ENCODE measurements at regions not wholly inside any gene's neighbourhood (a gene's known extent, or its start where the extent isn't known, plus 50 kb on each side); places are given as distances from the start of the nearest gene placed in this dataset.

DNA sequence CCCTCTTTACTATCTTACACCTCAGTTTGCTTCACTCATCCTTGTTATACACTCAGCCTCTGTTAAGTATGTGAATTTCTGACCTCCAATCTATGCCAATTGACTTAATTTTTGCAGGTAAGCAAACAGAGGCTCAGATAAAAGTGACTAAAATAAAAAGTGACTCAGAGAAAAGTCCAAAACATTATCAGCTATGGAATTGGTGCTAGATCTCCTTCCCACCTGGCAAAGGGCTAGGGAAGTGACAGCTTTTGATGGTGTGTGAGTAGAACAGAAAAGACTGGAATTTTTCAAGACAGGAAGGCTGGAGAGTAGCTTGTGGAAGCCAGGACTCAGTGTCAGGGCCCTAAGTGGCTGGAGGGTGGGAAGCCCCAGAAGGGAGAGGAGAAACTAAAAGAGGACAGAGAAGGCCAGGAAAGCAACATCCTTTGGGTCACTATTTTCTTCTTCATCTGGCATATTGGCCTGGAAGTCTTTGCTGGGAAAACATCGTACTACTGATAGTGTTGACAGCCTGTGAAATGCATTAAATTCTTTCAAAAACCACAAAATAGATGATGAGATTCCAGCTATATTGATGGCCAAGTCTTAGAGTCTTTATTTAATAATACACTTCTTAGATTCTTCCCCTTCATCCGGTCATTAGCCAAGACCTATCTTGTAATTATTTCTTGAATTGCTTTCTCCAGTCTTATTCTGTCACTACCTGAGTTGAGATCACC is 392.8 kb downstream of the RAPGEF2 start:
- intact Hi-C loops (cut with micrococcal nuclease): no loop called here
- DNase-seq: no peak
- no peak for ATAC-seq

DNA sequence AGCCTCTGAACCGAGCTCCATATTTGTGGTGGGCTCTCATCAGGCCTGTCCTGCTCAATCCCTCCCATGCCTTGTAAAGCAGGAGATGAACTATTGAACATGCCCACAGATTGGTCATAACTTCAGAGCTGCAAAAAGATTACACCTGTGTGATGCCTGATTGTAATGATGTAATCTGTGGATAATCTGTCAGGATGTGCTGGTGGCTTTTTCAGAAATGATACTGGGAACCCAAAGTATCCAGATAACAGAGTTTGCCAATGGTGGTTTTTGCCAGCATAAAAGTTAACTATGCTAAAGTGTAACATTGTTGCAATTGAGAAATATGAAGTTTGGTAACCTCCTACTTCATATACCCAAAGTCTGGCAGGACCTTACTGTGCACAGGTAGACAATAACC is 393.4 kb downstream of the RAPGEF2 start:
- ATAC-seq: no peak
- DNase-seq: no peak
- intact Hi-C loops (cut with micrococcal nuclease): no loop called here

- DNase-seq: no peak
- no peak for ATAC-seq
- intact Hi-C loops (cut with micrococcal nuclease): no loop called here
Measured at GRCh38 chr4:159497936-159498335, 395.1 kb downstream of the RAPGEF2 start.

DNA sequence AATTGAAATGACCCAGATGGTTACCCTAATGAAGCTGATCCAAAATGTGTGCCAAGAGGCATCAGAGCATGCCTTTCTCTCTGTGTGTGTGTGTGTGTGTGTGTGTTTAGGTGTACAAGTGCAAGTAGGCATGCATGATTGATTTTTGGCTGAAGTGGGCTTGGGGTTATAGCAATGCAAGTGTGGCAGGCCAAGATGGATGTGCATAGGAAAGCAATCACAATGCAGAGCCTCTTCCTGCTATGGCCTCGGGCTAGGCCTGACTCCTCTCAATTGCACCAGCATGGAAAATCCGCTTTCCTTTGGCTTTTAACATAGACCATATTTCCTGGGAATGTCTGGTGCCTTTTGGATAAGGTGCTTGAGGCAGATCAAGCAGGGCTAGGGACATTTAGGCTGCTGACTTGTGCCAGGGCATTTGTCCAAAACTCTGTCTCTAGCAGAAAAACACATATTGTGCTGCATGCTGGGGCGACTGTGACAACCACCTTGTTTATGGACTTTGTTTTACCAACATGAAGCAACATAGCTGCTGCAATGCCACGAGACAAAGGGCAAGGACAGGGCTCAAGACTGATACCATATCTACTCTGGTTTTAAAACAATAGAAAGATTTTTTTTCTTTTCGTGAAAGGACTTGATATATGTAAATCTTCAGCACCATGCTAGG is 395.7 kb downstream of the RAPGEF2 start:
- intact Hi-C loops (cut with micrococcal nuclease): no loop called here
- ATAC-seq (no peak), DNase-seq (no peak)

DNA sequence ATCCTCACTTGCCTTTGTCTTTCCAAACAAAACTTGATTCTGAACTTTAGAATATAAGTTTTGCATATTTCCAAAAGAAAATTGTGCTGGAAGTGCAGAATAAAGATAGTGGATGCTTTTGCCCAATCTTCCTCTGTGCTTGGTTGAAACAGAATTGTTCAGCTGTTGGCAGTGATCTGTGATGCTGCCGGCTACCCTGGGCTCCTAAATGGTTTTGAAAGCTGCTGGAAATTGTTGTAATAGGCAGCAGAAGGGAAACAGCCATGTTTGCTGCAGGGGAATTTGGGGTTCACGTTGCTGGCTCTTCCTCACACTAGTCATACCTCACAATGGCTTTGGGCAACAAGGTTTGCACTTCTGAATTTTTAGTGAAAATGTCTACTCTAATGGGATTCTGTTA is 398.0 kb downstream of the RAPGEF2 start:
- no peak for ATAC-seq
- no peak for DNase-seq
- intact Hi-C loops (cut with micrococcal nuclease): no loop called here

GRCh38 chr4:159503236-159504008 is 400.5 kb downstream of the RAPGEF2 start:
- intact Hi-C loops (cut with micrococcal nuclease): no loop called here
- ATAC-seq (no peak), DNase-seq (no peak)

GRCh38 chr4:159504684-159505083 is 401.8 kb downstream of the RAPGEF2 start:
- intact Hi-C loops (cut with micrococcal nuclease): no loop called here
- ATAC-seq: no peak
- no peak for DNase-seq

GRCh38 chr4:159505266-159505975 is 402.5 kb downstream of the RAPGEF2 start:
- ATAC-seq: no peak
- intact Hi-C loops (cut with micrococcal nuclease): no loop called here
- DNase-seq: no peak

GRCh38 chr4:159506801-159507517 is 404.1 kb downstream of the RAPGEF2 start:
- ATAC-seq (no peak), DNase-seq (no peak)
- intact Hi-C loops (cut with micrococcal nuclease): no loop called here

- ATAC-seq: no peak
- intact Hi-C loops (cut with micrococcal nuclease): no loop called here
Measured at GRCh38 chr4:159508917-159509500, 406.1 kb downstream of the RAPGEF2 start.

GRCh38 chr4:159512348-159512747 is 409.5 kb downstream of the RAPGEF2 start:
- intact Hi-C loops (cut with micrococcal nuclease): no loop called here

More at GRCh38 chr4:159508917-159509500, 406.1 kb downstream of the RAPGEF2 start:
- DNase-seq: no peak

DNA sequence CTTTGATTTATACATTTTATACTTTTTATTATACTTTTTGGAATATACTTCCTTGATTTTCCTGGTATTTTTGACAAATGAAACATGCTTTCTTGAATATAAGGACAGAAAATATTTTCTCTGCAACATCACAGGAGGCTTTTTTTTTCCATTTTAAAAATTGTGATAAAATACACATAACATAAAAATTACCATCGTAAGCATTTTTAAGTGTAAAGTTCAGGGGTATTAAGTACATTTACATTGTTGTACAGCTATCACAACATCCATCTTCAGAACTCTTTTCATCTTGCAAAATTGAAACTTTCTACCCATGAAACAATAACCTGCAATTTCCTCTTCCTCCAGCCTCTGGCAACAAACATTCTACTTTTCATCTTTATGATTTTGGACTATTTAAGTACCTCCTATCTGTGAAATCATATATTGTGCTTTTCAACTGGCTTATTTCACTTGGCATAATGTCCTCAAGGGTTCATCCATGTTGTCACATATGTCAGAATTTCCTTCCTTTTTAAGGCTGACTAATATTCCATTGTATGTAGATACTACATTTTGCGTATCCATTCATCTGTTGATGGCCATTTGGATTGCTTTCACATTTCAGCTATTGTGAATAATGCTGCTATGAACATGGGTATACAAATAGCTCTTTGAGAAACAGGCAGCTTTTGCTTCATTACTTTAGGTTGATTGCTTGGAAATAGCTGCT is 412.6 kb downstream of the RAPGEF2 start:
- no peak for DNase-seq
- no peak for ATAC-seq
- intact Hi-C loops (cut with micrococcal nuclease): no loop called here

More at GRCh38 chr4:159512348-159512747, 409.5 kb downstream of the RAPGEF2 start:
- DNase-seq (no peak), ATAC-seq (no peak)

DNA sequence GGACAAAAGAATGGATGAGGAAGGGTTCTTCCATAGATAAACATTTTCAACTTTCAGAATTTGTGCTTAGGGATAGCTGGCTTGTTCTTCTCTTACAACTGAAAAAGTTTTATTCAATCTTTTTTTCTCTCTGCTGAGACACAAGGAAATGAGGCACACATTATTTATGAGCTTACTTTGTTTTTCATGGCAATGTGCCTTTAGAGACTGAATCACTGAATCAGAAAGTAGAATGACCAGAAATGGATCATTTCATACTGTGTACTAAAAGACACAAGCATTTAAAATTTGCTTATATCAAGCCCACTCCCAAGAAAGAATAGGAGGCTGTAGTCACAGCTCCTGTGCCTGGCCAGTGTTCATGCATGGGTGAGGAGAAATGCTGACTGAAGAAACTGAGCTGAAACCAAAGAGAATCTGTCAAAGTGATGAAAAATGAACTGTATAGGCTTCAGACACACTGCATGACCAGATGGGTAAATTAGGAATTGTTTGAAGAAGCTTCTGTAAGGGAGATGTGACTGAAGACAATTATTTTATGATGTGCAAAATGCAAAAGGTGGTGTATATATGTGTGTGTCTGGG is 413.8 kb downstream of the RAPGEF2 start:
- ATAC-seq: no peak
- intact Hi-C loops (cut with micrococcal nuclease): no loop called here
- DNase-seq: no peak

DNA sequence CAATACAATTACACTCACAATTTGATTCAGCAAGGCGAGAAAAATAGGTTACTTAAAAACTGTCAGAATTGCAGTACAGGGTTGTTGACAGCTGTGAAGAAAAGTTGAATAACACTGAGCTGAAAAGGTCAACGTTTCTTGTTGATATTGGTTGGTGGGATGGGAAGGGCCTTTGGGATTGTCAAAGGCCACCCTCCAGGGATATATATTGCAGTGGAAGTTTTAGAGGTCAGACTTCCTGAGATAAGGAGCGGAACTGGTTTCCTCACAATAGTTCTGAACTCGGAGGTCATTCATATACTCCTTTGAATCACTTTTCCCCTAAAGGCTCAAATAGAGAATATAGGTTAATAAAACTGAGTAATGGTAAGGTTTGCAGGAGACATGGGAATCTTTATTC is 417.2 kb downstream of the RAPGEF2 start:
- ATAC-seq: no peak
- DNase-seq: no peak
- intact Hi-C loops (cut with micrococcal nuclease): no loop called here

DNA sequence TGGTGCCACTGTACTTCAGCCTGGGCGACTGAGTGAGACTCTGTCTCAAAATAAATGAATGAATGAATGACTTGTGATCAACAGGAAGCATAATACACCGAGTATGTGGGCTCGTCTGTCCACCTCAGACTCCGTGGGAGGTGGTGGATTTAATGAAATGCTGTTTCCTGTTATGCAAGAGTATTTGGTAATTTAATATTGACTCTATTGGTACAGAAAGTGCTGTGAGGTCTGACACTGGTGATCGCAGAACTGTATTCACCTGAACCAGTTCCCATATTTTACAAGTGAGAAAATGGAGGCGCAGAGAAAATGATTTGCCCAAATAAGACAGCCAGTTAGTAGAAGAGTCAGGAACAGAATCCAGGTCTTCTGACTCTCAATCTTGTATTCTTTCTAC is 423.3 kb downstream of the RAPGEF2 start:
- ATAC-seq: no peak
- intact Hi-C loops (cut with micrococcal nuclease): no loop called here
- no peak for DNase-seq

DNA sequence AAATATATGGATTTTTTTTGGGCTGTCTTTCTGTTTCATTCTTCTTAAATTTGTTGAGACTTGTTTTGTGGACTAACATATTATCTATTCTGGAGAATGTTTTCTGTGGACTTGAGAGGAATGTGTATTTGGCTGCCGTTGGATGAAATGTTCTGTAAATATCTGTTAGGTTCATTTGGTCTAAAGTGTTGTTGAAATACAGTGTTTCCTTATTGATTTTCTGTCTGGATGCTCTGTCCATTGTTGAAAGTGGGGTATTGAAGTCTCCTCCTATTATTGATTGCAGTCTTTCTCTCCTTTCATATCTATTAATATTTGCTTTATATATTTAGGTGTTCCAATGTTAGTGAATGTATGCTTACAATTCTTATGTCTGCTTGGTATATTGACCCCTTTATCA is 431.8 kb downstream of the RAPGEF2 start:
- no peak for DNase-seq
- no peak for ATAC-seq
- intact Hi-C loops (cut with micrococcal nuclease): no loop called here

DNA sequence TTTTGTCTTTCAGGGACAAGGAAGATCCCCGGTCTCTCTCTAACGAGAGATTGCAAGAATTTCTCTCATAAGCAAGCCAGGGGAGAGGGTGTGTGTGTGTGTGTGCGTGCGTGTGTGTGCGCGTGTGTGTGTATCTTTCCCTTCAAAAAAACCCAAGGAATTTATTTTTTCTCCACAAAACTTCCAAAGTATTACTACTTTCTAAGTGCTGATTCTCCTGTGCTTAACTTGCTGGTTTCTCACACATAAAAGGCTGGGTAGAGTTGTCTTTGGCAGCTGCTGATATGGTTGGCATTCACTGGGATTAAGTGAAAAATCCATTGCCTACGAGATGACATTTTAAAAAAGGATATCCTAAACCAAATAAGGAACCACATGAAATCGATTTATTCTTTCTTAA is 435.7 kb downstream of the RAPGEF2 start:
- intact Hi-C loops (cut with micrococcal nuclease): no loop called here

DNA sequence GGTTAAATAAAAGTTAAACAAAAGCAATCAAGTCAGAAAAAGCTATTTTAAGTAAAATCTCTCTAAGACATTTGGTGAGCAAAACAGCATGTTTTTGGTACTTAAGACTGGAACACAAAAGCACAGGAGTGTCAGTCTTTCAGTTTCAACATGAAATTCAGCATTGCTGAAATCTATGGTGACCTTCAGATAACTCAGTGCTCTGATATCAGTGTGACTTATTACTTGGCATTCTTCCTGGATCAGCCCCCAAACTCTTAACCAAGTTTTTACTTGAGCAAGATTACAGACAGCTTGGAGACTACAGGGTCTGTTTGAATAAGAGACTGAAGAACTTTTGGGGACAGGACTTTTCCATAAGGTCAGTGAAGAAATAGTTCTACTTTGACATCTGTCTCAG is 437.2 kb downstream of the RAPGEF2 start:
- intact Hi-C loops (cut with micrococcal nuclease): no loop called here

More for the DNA sequence above, 435.7 kb downstream of the RAPGEF2 start:
- DNase-seq (no peak), ATAC-seq (no peak)

More for the DNA sequence above, 437.2 kb downstream of the RAPGEF2 start:
- no peak for DNase-seq
- ATAC-seq: no peak

Data from left ventricle myocardium superior (tissue), 1 donor.